Anterior cingulate cortex (tissue), 58 donors: ENCODE measurements at regions not wholly inside any gene's neighbourhood (a gene's known extent, or its start where the extent isn't known, plus 50 kb on each side); places are given as distances from the start of the nearest gene placed in this dataset.

Experiments
- DNase-seq, 58 donors: peaks; one replicate each; lab custom pipeline; 2025; lab: John Stamatoyannopoulos, UW

DNA sequence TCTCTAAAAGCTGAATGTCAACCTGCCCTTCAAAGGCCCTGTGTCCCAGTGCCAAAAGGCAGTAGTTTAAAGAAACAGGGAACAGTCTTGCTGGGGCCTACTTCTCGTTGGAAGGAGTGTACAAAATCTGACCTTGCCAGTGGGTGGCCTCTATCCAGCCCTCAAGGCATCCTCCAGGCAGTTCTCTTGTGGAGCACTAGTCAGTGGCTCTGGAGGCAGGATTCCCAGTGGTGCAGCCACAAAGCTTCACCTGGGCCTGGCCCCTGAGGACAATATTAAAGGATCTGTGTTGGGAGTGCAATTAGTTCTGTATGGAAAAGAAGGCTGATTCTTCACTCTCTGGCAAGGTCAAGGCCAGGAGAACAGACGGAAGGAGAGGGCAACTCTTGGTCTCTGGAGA, 237.8 kb upstream of the ADAMTS9 start:
- DNase-seq: no peak

DNA sequence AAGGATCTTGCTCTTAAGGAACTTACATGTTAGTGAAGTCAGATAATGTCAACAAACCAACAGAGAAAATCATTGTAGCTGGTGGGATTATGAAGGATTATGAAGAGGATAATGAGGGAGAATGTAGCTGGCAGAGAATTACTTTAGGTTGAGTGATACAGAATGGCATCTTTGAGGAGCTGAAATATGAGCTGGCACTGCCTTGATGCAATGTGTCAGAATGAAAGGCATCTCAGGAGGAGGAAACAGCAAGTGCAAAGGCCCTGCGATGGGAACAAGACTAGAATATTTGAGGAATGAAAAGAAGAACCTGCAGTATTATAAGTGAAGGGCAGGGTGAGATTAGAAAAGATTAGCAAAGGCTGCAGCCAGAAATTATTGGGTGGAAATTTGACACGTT, 237.2 kb upstream of the ADAMTS9 start:
- DNase-seq: no peak

DNA sequence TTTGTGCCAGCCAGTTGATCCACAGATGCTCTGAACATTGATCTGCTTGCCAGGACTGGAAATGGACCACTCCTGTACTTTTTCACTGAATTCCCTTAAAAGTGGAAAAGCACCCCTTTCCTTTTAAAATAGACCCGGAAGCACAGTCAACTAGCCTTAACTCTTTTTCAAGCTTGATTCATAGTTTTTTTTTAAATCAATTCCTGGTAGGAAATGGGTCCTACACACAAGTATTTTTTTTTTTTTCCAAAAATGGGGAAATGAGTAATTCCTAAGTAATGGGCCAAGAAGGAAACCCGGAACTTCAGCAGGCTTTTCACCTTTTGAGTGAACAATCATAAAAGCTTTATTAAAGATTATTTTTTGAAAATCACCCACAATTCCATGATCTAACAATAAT, 234.4 kb upstream of the ADAMTS9 start:
- DNase-seq: no peak

DNA sequence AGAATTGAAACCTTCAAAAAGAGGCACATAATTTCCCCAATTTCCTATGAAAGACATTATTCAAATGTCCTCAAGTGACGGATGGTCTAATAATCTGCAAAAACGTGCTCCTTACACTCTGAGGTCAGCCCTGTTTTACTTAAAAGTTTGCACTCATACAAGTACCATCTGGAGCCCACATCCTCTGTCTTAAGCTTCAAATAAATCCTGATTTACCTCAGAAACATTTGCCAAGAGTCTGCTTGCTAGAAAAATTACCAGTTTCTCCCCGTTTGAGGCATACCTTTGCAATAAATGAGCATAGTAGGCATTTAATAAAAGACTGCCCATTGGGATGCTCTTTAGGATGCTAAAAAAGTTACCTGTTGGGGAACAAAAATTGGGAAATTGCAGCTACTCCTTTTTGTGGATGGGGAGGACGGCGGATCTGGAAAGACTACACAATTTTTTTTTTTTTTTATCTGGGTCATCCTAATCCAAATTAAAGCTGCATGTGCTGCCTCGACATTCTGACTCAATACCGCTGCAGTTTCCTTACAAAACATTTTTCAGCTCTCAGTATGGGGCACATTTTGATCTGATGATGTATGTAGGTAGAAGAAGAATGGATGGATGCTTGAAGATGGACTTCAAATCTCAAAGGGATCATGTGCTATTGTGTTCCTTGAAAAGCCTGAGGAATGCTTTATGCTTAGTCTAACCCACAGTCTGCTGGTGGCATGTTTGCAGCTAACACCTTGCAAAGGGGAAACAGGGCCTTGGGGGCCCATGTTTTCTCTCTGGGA, 233.7 kb upstream of the ADAMTS9 start:
- no peak for DNase-seq

DNA sequence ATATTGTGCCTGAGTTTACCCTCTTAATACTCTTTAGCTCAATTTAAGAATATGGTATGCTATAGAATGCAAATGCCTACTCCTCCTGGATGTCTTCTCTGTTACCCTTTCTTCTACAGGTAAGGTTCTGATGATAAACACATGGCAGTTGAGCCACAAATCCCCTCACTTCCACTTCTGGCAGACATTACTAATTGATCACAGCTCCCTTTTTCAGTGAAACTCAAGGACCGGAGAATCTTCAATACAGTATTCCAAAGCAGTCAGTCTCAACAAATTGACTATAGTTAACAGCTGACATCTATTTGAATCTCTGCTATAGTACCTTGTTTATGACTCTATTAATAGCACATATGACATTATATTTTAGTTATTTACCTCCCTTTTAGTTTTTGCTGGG, 232.1 kb upstream of the ADAMTS9 start:
- no peak for DNase-seq

DNA sequence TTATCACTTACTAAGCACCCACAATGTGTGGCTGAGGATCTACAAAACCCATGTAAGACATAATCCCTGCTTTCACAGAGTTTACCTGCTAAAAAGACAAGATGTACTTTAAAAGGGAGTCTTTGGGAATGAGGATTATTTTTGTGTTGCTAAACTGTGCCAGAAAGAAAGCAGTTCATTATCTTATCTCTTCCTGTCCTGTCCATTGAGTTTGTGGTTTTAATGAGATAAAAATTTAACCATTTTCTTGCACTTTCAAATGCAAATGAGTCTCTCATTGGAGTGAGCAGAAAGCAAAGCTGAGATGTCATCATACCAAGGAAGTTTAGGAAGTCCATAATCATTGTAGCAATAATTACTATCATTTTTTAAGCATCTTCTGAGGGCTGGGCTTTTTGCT, 231.2 kb upstream of the ADAMTS9 start:
- DNase-seq: no peak

DNA sequence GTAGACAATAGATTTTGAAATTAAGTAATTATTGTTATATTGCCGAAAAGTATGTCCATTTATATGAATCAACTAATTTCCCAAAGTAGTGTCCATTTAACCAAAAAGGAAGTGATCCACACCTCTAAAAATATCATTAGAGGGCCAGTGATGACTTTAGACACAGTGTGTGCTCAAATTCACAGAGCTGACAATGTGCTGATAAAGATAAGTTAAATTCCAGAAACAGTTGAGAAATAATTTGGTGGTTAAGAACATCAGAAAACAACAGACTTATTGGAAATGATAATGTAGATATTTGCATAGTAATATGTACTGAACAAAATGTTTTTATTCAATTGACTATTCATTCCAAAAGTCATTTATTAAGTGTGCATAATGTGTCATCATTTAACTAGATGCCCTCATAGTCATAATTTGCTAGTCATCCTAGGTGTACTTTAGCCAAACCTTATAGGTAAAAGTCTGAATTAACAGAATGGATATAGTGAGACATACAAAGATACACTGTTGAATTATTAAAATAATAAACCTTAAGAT, 230.2 kb upstream of the ADAMTS9 start:
- DNase-seq: no peak

DNA sequence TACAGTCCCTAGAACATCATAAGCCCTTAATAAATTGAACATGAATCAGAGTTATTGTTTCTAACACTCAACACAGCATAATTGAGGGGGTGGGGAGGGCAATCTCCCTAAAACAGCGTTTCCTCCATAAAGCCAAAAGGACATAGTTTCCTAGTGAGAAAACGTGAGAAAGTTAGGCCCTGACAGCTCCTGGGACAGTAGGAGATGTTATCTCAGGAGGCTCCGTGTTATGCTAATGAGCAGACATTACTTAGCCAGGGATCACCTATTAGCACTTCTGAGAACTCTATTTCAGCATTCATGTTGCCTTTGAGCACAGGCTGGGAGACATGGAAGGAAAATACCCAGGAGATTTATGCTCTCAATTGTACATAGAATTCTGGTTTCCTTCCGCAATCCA, 229.1 kb upstream of the ADAMTS9 start:
- no peak for DNase-seq

DNA sequence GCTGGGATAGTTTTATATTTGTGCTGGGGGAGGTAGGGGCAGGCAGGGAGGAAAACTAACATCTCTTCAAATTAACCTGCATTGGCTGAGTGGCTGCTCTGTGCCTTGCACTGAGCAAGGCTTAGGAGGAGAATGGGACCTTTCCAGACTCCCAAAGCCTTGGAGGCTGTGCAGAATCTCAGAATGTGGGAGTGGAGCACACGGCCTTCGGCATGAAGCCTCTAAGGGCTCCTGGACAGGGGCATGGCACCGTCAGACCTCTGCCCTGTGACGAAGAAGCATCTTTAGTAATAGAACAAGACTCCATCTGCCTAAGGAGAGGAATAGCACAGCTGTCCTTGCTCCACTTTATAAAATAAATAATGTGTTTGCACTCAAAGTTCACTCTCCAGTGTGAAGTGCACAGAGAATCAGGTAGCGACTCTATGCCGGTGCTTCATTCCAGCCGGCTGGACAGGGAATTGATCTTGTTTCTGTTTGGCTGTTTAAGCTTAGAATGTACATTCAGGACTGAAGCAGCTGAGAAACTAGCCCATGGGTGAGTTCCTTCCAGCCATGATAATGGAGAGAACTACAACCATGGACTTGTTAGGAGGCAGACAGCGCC, 228.5 kb upstream of the ADAMTS9 start:
- DNase-seq: no peak

DNA sequence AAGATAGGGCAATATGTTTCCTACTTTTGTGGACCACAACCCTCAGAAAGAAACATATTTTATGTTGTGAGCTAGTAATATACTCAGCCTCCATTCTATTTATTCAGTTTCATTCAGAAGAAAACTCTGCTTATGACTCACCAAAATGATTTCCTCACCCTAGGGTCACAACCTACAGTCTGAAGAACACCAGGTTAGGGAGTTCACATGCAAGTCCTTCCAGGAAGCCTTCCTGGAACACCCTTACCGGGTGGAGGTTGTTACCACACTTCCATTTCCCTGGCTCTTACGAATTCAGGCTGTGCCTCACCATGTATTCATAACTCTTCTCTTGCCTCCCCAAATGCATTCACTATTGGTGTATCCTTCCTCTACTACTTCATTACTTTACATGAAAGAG, 228.0 kb upstream of the ADAMTS9 start:
- DNase-seq: no peak

DNA sequence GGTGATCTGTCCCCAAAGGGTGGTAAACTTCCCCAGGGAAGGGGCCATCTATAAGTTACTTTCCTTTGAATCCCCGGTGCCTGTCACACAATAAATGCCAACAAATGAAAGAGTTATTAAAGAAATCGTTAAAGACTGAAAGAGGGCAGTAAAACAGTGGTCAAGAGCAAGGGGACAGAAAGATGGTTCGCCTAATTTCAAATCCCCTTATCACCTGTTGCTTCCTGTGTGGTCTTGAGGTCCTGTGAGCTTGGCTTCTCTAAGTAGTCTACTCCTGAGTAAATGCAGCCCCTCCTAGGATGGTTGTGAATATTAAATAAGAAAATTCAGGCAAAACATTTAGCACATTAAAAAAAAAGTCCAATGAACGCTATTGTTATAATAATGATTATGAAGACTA, 225.7 kb upstream of the ADAMTS9 start:
- DNase-seq: no peak

DNA sequence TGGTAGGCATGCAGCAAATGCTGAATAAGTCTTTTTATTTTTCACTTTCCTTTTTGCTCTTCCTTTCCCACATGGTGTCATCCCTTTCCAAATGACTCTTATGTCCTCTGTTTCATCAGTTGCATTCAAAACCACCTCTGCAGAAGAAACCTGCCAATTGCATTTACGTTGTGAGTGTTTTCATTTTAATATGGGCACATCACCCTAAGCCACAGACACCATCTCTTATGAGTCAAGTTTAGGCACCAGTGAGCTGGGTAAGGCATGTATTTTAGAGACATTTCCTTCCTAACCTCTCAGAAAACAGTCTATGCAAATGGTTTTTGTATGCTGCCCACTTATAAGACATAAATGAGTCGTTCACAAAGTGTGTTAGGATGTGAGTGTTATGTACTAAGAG, 223.3 kb upstream of the ADAMTS9 start:
- no peak for DNase-seq

DNA sequence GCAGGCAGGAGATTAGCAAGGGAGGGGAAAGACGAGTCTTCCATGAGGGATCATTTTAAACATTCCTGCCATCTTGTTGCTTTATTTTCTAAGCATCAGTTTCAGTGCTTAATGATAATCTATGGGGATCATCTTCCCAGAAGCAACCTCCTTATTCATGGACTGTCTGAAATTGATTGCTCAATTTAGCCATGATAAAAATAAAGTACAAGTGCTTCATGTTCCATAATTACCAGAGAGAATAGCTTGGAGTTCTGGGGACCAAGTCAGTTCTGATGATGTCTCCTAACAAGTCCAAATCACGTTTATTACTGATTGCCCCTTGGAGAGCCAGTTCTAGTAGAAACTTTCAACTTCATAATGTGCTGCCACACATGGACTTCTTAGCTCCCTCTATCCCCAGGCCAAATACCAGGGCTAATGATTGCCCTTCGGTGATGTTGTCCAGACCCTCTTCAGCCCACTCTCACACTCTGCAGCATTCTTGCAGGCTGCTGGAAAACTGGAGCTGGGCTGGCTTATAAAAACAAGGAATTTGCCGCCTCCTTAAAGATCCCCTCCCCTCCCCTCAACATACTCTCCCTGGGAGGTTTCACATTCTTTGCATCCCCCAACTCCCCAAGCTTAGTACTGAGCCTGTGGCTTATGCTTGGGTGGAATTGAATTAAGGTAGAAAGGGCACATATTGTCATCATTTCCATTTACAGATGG, 222.1 kb upstream of the ADAMTS9 start:
- DNase-seq: no peak

DNA sequence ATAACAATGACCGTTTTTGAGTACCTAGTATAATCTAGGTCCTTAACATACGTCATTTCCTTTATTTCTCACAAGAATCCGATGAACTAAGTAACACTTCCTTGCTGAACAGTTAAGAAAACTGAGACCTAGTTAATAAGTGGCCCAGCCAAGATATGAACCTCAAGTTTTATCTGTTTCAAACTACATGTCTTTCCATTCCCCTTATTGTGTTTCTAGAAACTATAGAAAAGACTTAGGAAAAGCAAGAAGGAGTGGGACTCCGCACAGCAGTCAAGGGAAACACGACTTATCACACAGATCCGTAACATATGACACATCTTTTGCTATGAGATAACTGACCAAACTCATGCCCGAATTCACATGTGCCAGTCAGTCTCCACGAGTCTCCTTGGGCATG, 221.2 kb upstream of the ADAMTS9 start:
- DNase-seq: no peak

DNA sequence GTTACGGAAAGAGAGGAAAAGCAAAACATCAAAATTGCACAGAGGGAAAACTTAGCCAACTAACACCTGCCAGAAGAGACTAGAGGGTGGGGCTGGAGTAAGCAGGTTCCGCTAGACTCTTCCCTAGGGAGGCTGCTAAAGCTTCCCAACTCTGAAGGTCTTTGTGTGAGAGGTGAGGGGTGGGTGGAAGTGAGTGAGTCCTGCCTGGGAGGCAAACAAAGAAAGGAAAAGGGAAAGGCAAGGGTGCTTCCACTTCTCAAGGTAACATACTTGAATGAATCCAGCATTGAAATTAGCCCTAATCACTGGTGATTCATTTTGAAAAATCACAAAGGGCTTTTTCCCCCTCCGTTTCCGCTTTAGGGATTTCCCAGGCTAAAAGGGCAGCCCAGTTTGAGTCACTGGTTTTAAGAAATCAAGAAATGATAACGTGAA, 220.5 kb upstream of the ADAMTS9 start:
- DNase-seq: no peak

DNA sequence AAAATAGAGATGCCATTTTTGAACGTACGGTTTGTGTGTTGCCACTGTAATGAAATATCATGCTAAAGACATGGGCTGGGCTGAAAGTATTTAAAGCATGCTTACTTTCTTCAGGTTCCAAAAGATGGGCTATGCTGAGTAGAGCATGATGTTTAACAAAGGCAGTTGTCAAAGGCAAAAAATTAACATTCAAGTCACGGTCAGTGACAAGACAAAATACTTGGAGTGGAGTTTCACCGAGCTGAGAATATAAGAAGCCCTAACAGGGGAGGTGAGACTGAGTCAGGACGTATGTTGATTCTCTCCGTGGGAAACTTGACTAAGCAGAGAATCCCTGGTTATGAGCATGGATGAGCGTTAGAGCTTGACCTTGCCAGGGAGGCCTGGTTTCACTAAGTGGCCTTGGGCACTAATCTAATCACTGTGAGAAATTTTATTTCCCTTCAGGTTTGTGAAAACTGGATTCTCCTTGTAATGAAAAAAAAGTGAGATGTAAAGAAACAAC, 218.2 kb upstream of the ADAMTS9 start:
- DNase-seq: no peak

DNA sequence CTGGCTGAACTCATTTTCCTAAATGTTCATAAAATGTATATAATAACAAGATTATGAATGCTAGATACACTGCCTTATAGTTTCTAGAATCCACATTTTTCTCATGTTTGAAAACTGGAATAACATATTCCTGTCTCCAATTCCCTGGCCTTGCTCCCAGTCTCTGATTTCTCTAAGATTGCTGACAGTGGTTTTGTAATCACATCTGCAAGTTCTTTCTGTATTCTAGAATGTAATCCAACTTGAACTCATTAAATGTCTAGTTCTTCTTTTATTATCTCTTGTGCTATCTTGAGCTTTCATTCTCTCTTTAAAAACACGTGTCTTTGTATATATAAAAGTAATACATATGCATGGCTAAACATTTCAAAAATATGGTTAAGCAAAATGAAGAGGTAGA, 215.2 kb upstream of the ADAMTS9 start:
- DNase-seq: no peak

DNA sequence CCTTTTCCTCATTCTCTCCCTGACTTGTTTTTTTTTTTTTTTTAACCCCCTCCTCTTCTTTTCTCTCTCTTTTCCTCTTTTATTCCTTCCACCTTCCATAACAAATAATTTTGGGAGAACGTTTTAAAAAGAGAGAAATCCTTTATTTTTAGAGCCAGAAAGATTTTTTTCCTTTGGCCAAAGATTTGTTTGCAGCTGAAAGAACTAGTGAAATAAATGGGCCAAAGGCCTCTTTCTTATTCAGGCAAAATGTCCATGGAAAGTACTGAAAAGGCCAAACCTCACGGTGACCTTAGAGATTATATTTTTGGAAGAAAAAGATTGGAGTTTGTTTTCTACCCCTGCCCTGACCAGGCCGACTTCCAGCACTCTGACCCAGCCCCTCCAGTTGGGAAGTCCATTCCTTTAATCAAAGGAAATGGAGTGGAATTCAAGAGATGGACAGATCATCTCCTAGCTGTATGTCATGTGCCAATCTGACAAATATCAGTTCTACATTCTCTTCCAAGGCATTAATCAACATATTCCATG, 214.3 kb upstream of the ADAMTS9 start:
- no peak for DNase-seq

DNA sequence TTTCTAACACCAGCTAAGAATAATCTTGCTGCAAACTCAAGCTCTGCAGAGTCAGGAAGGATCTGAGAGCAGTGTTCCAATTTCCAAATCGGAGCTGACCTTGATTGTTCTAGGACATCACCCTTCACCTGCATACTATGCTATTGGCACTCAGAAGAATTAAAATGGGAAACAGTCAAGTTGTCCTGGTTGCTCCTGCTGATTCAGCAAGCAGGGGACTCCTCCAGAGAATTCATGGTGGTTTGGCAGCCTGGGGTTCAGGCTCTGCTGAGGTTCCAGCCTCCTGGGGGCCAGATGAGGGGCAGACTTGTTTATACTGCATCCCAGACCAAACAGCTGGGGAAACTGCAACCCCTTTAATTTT, 213.7 kb upstream of the ADAMTS9 start:
- no peak for DNase-seq

DNA sequence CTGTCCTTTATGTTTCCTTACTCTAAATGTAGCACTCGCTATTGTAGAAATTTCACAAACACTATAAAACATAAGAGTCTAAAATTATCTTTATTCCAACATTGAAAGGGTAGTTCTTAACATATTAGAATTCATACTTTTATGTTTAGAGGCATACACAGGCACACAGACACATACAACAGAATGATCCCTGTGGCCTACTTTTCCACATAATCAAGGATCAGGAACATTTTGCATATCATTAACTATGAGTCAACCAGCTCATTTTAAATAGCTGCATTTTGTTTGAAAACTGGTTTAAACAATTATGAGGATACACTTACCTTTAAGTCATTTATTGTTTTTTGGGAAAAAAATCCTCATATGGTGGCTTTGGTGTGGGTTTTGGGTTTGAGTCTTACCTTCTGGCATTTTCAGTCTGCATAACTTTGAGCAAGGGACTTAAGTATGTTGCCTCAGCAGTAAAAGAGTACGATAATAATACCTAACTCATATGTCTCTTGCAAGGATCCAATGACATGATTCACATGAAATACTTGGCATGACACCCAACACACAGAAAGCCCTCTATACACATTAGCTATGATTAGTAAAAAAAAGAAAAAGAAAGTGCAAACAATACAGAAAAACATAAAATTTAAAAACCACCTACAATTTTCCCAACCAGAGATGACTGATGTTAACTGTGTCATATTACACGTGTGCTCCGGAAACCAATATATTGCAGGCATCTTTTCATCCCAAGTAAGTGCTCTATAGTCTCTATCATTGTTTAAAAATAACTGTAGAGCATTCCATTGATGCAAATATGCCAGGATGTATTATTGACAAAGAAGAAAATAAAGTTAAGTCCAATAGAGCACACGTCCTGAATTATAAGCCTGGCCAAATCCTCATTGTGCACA, 213.1 kb upstream of the ADAMTS9 start:
- DNase-seq: no peak
